ENCODE measurements at regions not wholly inside any gene's neighbourhood (a gene's known extent, or its start where the extent isn't known, plus 50 kb on each side); places are given as distances from the start of the nearest gene placed in this dataset.

- in situ Hi-C loops (cut with MboI; ENCODE audit: low pct_unique_long_range_greater_than_20kb, low sequenced_read_pairs, unreplicated experiment): no loop called here
- DNase-seq (ENCODE audit: low spot score): no peak
- no peak for TF ChIP-seq CTCF (IDR thresholded peaks at IDR 0.05; ENCODE audit: extremely low read depth, insufficient read depth, missing control alignments)
Measured at GRCh38 chr1:67528141-67528540, 97.9 kb upstream of the SERBP1 start.

GRCh38 chr1:67530071-67530470, 99.9 kb upstream of the SERBP1 start:
- TF ChIP-seq CTCF (IDR thresholded peaks at IDR 0.05; ENCODE audit: extremely low read depth, insufficient read depth, missing control alignments): no peak
- DNase-seq (ENCODE audit: low spot score): no peak
- in situ Hi-C loops (cut with MboI; ENCODE audit: low pct_unique_long_range_greater_than_20kb, low sequenced_read_pairs, unreplicated experiment): no loop called here

GRCh38 chr1:67532452-67533216, 102.4 kb upstream of the SERBP1 start:
- peak; percentile 61 for DNase-seq (ENCODE audit: low spot score)

GRCh38 chr1:67534627-67535065, 104.4 kb upstream of the SERBP1 start:
- no peak for TF ChIP-seq CTCF (IDR thresholded peaks at IDR 0.05; ENCODE audit: extremely low read depth, insufficient read depth, missing control alignments)
- in situ Hi-C loops (cut with MboI; ENCODE audit: low pct_unique_long_range_greater_than_20kb, low sequenced_read_pairs, unreplicated experiment): no loop called here
- DNase-seq (ENCODE audit: low spot score): no peak

More at GRCh38 chr1:67532452-67533216, 102.4 kb upstream of the SERBP1 start:
- in situ Hi-C loops (cut with MboI; ENCODE audit: low pct_unique_long_range_greater_than_20kb, low sequenced_read_pairs, unreplicated experiment): no loop called here
- TF ChIP-seq CTCF (IDR thresholded peaks at IDR 0.05; ENCODE audit: extremely low read depth, insufficient read depth, missing control alignments): peak; percentile 58

GRCh38 chr1:67535474-67535873, 105.3 kb upstream of the SERBP1 start:
- TF ChIP-seq CTCF (IDR thresholded peaks at IDR 0.05; ENCODE audit: extremely low read depth, insufficient read depth, missing control alignments): peak; percentile 75
- peak; percentile 48 for DNase-seq (ENCODE audit: low spot score)
- in situ Hi-C loops (cut with MboI; ENCODE audit: low pct_unique_long_range_greater_than_20kb, low sequenced_read_pairs, unreplicated experiment): no loop called here

GRCh38 chr1:67536957-67537666, 106.9 kb upstream of the SERBP1 start:
- in situ Hi-C loops (cut with MboI; ENCODE audit: low pct_unique_long_range_greater_than_20kb, low sequenced_read_pairs, unreplicated experiment): no loop called here
- DNase-seq (ENCODE audit: low spot score): no peak
- TF ChIP-seq CTCF (IDR thresholded peaks at IDR 0.05; ENCODE audit: extremely low read depth, insufficient read depth, missing control alignments): no peak
